IMR-90 (cell line): ENCODE measurements at regions not wholly inside any gene's neighbourhood (a gene's known extent, or its start where the extent isn't known, plus 50 kb on each side); places are given as distances from the start of the nearest gene placed in this dataset.

ENCODE experiments used
- ATAC-seq: fragments of 200-7000 bp; cut with Tn5 transposase; 2 replicates; pipeline ENCODE4 v1.9.1; 2020; ENCODE audit warnings: low read depth, mild to moderate bottlenecking, moderate library complexity
- BruUV-seq: library from RNA; stranded (reverse); fragments of 400-500 nt; replicated peaks from 2 replicates; lab custom pipeline; 2021; lab: Mats Ljungman, UMichigan
- CTCF ChIA-PET: fragments of 300-600 bp; formaldehyde crosslinking; extraction: SDS; loops from one replicate; lab custom pipeline; 2021; ENCODE audit warnings: antibody characterized with exemption; lab: Yijun Ruan, JAX
- POLR2A ChIA-PET: fragments of 300-600 bp; sonication (Branson Sonifier 250); formaldehyde crosslinking; loops from one replicate; lab custom pipeline; 2022; ENCODE audit warnings: antibody characterized with exemption; ENCODE audit not compliant: unreplicated experiment; lab: Charles Lee
- DNase-seq: peaks from one replicate; pipeline ENCODE4 v3.0.0; 2013
- H2AFZ ChIP-seq: replicated peaks from 2 replicates; pipeline ENCODE3; 2013; ENCODE audit warnings: low read length, mild to moderate bottlenecking; ENCODE audit not compliant: poor library complexity
- H2AK5ac ChIP-seq: 2 replicates; pipeline ENCODE4 v1.6.1; 2013; ENCODE audit warnings: low read depth, low read length, inconsistent platforms
- H2AK9ac ChIP-seq: replicated peaks from 2 replicates; pipeline ENCODE3; 2013; ENCODE audit warnings: mild to moderate bottlenecking, low read depth, low read length, moderate library complexity; ENCODE audit not compliant: poor library complexity
- H2BK120ac ChIP-seq: 2 replicates; pipeline ENCODE4 v1.6.1; 2013; ENCODE audit warnings: low read depth, low read length, inconsistent platforms
- H2BK15ac ChIP-seq: 3 replicates; pipeline ENCODE4 v1.6.1; 2013; ENCODE audit warnings: low read depth, low read length, inconsistent platforms
- H2BK20ac ChIP-seq: 2 replicates; pipeline ENCODE4 v1.6.1; 2013; ENCODE audit warnings: low read depth, mild to moderate bottlenecking, inconsistent platforms, low read length, moderate library complexity
- H2BK5ac ChIP-seq: 2 replicates; pipeline ENCODE4 v1.6.1; 2013; ENCODE audit warnings: mild to moderate bottlenecking, low read depth, low read length, inconsistent platforms; ENCODE audit not compliant: poor library complexity, severe bottlenecking
- H3K14ac ChIP-seq: replicated peaks from 2 replicates; pipeline ENCODE4 v1.6.1; 2013; ENCODE audit warnings: low read depth, low read length, inconsistent platforms
- H3K18ac ChIP-seq: 2 replicates; pipeline ENCODE4 v1.6.1; 2013; ENCODE audit warnings: low read depth, low read length, control low read depth
- H3K23ac ChIP-seq: 2 replicates; pipeline ENCODE4 v1.6.1; 2013; ENCODE audit warnings: low read depth, low read length, inconsistent platforms
- H3K27ac ChIP-seq: 2 replicates; pipeline ENCODE4 v1.5.1; 2013; ENCODE audit warnings: mild to moderate bottlenecking, control low read depth, low read length; ENCODE audit not compliant: insufficient read depth
- H3K27me3 ChIP-seq: 2 replicates; pipeline ENCODE4 v1.6.1; 2013; ENCODE audit warnings: low read length; ENCODE audit not compliant: control insufficient read depth, insufficient read depth
- H3K36me3 ChIP-seq: 2 replicates; pipeline ENCODE4 v1.6.1; 2013; ENCODE audit warnings: low read length, mixed read lengths; ENCODE audit not compliant: control insufficient read depth, insufficient read depth
- H3K4ac ChIP-seq: 2 replicates; pipeline ENCODE4 v1.6.1; 2013; ENCODE audit warnings: low read depth, low read length, inconsistent platforms
- H3K4me1 ChIP-seq: 2 replicates; pipeline ENCODE4 v1.6.1; 2013; ENCODE audit warnings: low read length, mixed read lengths; ENCODE audit not compliant: control insufficient read depth, insufficient read depth
- H3K4me2 ChIP-seq: 2 replicates; pipeline ENCODE4 v1.6.1; 2013; ENCODE audit warnings: low read depth, mild to moderate bottlenecking, control low read depth, low read length, moderate library complexity
- H3K4me3 ChIP-seq: 2 replicates; pipeline ENCODE4 v1.5.1; 2013; ENCODE audit warnings: low read depth, mild to moderate bottlenecking, control low read depth, low read length, moderate library complexity; ENCODE audit not compliant: insufficient read depth
- H3K56ac ChIP-seq: 2 replicates; pipeline ENCODE4 v1.6.1; 2013; ENCODE audit warnings: low read length, inconsistent platforms; ENCODE audit not compliant: insufficient read depth; ENCODE audit errors: extremely low read depth
- H3K79me1 ChIP-seq, 2 experiments: 2 replicates each; pipeline ENCODE4 v1.6.1; 2013; ENCODE audit warnings: low read length in 2 of 2, inconsistent platforms in 1 of 2, low read depth in 1 of 2
- H3K9ac ChIP-seq: 2 replicates; pipeline ENCODE4 v1.6.1; 2013; ENCODE audit warnings: low read depth, low read length, control low read depth
- H3K9me1 ChIP-seq: 2 replicates; pipeline ENCODE4 v1.6.1; 2013; ENCODE audit warnings: low read length, inconsistent platforms; ENCODE audit not compliant: insufficient read depth
- H3K9me3 ChIP-seq: 2 replicates; pipeline ENCODE4 v1.6.1; 2013; ENCODE audit warnings: low read length; ENCODE audit not compliant: control insufficient read depth, insufficient read depth
- H4K20me1 ChIP-seq: 2 replicates; pipeline ENCODE4 v1.6.1; 2013; ENCODE audit warnings: low read length, inconsistent platforms; ENCODE audit not compliant: insufficient read depth
- H4K5ac ChIP-seq: 2 replicates; pipeline ENCODE4 v1.6.1; 2013; ENCODE audit warnings: mild to moderate bottlenecking, low read depth, low read length, control low read depth
- H4K8ac ChIP-seq, 2 experiments: 2 replicates each; pipeline ENCODE4 v1.6.1; 2013; ENCODE audit warnings: low read depth in 2 of 2, low read length in 2 of 2, control low read depth in 1 of 2, inconsistent platforms in 1 of 2
- H4K91ac ChIP-seq: 2 replicates; pipeline ENCODE4 v1.6.1; 2013; ENCODE audit warnings: low read depth, low read length, inconsistent platforms; ENCODE audit not compliant: insufficient read depth
- MAFK ChIP-seq: IDR thresholded peaks from 2 replicates; pipeline ENCODE4 v1.6.1; 2012; ENCODE audit warnings: low read depth, low read length, improper control_type of control experiment
- MXI1 ChIP-seq: IDR thresholded peaks from 2 replicates; pipeline ENCODE4 v1.6.1; 2012; ENCODE audit warnings: low read depth, mild to moderate bottlenecking, low read length, moderate library complexity, borderline replicate concordance
- NFE2L2 ChIP-seq: fragments of 150-350 bp; IDR thresholded peaks from 2 replicates; pipeline ENCODE4 v1.6.1; 2016; ENCODE audit warnings: low read depth, mild to moderate bottlenecking, low read length
- POLR2A ChIP-seq: IDR thresholded peaks from 2 replicates; pipeline ENCODE4 v1.6.1; 2012; ENCODE audit warnings: mild to moderate bottlenecking, low read depth, low read length
- RAD21 ChIP-seq: IDR thresholded peaks from 2 replicates; pipeline ENCODE4 v1.6.1; 2012; ENCODE audit warnings: low read length, improper control_type of control experiment
- RCOR1 ChIP-seq: IDR thresholded peaks from 2 replicates; pipeline ENCODE4 v1.6.1; 2012; ENCODE audit warnings: mild to moderate bottlenecking, low read length, improper control_type of control experiment; ENCODE audit not compliant: insufficient replicate concordance
- RFX5 ChIP-seq: IDR thresholded peaks from 2 replicates; pipeline ENCODE4 v1.8.0; 2012; ENCODE audit warnings: low read depth, mild to moderate bottlenecking, low read length, moderate library complexity
- WGBS, 2 experiments: methylation state at CpG; one replicate each; pipeline versions ENCODE4 v1.1.5 to v1.1.7; 2013; ENCODE audit warnings: missing lambda C conversion rate in 2 of 2; ENCODE audit not compliant: insufficient read length in 1 of 2; ENCODE audit errors: extremely low coverage in 2 of 2; 5-methylcytosine and 5-hydroxymethylcytosine counted together
- dilution Hi-C: fragments of 300-500 bp; cut with HindIII; formaldehyde crosslinking; loops from one replicate; pipeline ENCODE4 v1.14.3; 2018; ENCODE audit warnings: low sequenced_read_pairs; ENCODE audit not compliant: unreplicated experiment
- in situ Hi-C: fragments of 300-500 bp; cut with MboI; formaldehyde crosslinking; loops from 3 replicates; pipeline ENCODE4 v1.14.3; 2019; ENCODE audit warnings: low sequenced_read_pairs, inconsistent platforms, mixed read lengths
- intact Hi-C: fragments of 100-400 bp; cut with micrococcal nuclease; formaldehyde crosslinking; loops from 2 replicates; pipeline ENCODE4 v1.10.0; 2022

DNA sequence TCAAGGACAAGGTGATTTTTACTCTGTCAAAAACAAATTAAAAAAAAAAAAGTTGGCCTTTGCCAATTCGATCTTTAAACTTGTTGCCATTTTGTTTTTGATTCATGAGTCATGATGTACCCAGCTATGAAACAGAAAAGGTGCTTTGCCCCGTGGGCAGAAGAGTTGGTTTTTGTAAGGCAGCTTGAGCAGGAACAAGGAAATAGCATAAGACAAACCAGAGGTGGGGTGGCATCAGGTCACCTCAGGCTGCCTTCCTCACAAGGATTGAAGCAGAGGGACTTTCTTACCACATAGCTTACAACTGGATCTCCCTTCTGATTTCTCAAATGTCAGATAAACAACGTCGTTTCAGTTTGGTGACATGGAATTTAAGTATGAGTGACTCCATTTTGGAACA lies 123.8 kb downstream of the ARL4C start:
- dilution Hi-C loops, result no loop called here
- Histone ChIP-seq H4K5ac (no peak overlapping the region), H3K9me3 (no peaks in the 10 kb centered on the region), H3K27me3 (no peaks in the 10 kb centered on the region), H3K9me1 (0 out of 2 replicates have a peak, but pooled peaks cover 3% of the 10 kb centered on the region), H2BK20ac (no peak overlapping the region), H3K79me1 (no peaks in the 10 kb centered on the region), H3K4me1 (peaks cover 3% of the 10 kb centered on the region; the same call in 1 of the 2 replicates), H3K4me3 (no peak overlapping the region), H4K8ac (no peak overlapping the region), H2BK5ac (no peak overlapping the region), H3K4ac (no peak overlapping the region), H2BK120ac (no peak overlapping the region), H2BK15ac (no peak overlapping the region), H2AK5ac (no peak overlapping the region), H3K27ac (no peak overlapping the region), H3K18ac (no peak overlapping the region), H3K23ac (no peak overlapping the region), H4K91ac (no peak overlapping the region), H3K4me2 (no peak overlapping the region), H3K56ac (no peak overlapping the region), H4K20me1 (no peaks in the 10 kb centered on the region), H3K14ac (no peak overlapping the region), H3K36me3 (no peaks in the 10 kb centered on the region), H3K9ac (no peak overlapping the region), H2AK9ac (no peak overlapping the region), H2AFZ (no peak overlapping the region)
- CTCF ChIA-PET, result interaction anchor here (0.6 to 0.8 kb wide), 2 partner anchors 10 to 763 kb away, joined by 3 read pairs; no protein-coding TSS in a partner anchor
- POLR2A ChIA-PET, result no interaction called here
- no peak for TF ChIP-seq NFE2L2
- no peak for TF ChIP-seq RAD21
- TF ChIP-seq MAFK, result no peak
- TF ChIP-seq RCOR1, result no peak
- no peak for TF ChIP-seq POLR2A
- no peak for TF ChIP-seq MXI1
- TF ChIP-seq RFX5, result no peak
- ATAC-seq (no peak), DNase-seq (no peak)
- intact Hi-C loops, result no loop called here
- 80% methylated on average over 2 of the region's 4 CpGs; no CpG with 5 or more reads in 1 of the 2 experiments for WGBS, 2 experiments
- in situ Hi-C loops, result no loop called here
- no TSS peak for BruUV-seq
